ENCODE measurements at regions not wholly inside any gene's neighbourhood (a gene's known extent, or its start where the extent isn't known, plus 50 kb on each side); places are given as distances from the start of the nearest gene placed in this dataset.

- H3K9me3 Mint-ChIP-seq: peaks cover 3% of the 10 kb centered on the region
- H3K4me3 Mint-ChIP-seq: no peak overlapping the region
- no peaks in the 10 kb centered on the region for H3K36me3 Mint-ChIP-seq (ENCODE audit: low read depth)
- no peaks in the 10 kb centered on the region for H3K4me1 Mint-ChIP-seq
- no peak for ATAC-seq (replicated peaks)
- no peak overlapping the region for H3K27ac Mint-ChIP-seq
- peaks cover 22% of the 10 kb centered on the region for H3K27me3 Mint-ChIP-seq
Measured at GRCh38 chr15:39447881-39448280, 133.0 kb upstream of the THBS1 start.

GRCh38 chr15:39448409-39448808 is 132.5 kb upstream of the THBS1 start:
- ATAC-seq (replicated peaks): no peak
- Mint-ChIP-seq H3K4me1 (no peaks in the 10 kb centered on the region), H3K9me3 (peaks cover 3% of the 10 kb centered on the region), H3K36me3 (ENCODE audit: low read depth) (no peaks in the 10 kb centered on the region), H3K27ac (no peak overlapping the region), H3K27me3 (peaks cover 22% of the 10 kb centered on the region), H3K4me3 (no peak overlapping the region)

GRCh38 chr15:39451121-39451688 is 129.7 kb upstream of the THBS1 start:
- Mint-ChIP-seq H3K27ac (no peak overlapping the region), H3K36me3 (ENCODE audit: low read depth) (no peaks in the 10 kb centered on the region), H3K4me3 (no peak overlapping the region), H3K4me1 (no peaks in the 10 kb centered on the region), H3K27me3 (peaks cover 13% of the 10 kb centered on the region), H3K9me3 (peaks cover 3% of the 10 kb centered on the region)
- no peak for ATAC-seq (replicated peaks)

DNA sequence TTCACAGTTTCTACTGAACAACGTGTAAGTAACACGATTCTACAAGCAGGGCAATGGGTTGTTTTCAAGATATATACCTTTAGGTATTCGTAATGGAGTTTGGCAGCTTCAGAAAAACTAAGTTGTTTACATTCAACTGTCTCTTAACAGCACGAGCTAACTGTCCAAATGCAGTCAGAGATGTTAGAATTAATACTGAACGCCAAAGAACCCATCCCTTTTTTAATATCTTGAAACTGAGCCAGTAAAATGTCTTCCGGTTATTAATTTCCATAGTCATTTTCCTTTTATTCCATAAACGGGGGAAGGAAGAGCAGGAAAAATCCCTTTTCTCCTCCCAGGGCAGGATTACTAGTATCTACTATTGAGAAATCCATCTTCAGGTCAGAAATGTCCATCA is 129.0 kb upstream of the THBS1 start:
- Mint-ChIP-seq H3K4me3 (no peak overlapping the region), H3K4me1 (no peaks in the 10 kb centered on the region), H3K27me3 (peaks cover 13% of the 10 kb centered on the region), H3K9me3 (peaks cover 3% of the 10 kb centered on the region), H3K27ac (no peak overlapping the region), H3K36me3 (ENCODE audit: low read depth) (no peaks in the 10 kb centered on the region)
- ATAC-seq (replicated peaks): no peak

DNA sequence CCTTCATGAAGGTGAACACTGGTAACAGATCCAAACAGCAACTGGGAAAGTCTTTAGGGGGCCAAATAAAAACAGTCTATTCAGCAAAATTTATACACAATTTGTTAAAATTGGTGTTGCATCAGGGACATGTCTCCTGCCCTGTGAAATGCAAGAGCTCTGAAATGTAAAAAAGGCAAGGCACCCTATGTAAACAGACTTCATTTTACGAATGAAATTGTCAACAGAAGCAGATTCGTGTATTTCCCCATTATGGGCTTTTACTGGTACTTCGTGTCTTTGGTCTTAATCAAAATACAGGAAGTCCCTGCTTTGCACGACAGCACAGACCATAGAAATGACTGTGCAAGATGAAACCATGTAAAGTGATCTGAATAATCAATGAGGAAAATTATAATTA is 127.3 kb upstream of the THBS1 start:
- Mint-ChIP-seq H3K36me3 (ENCODE audit: low read depth) (no peaks in the 10 kb centered on the region), H3K4me3 (no peak overlapping the region), H3K4me1 (no peaks in the 10 kb centered on the region), H3K27me3 (peaks cover 7% of the 10 kb centered on the region), H3K27ac (no peak overlapping the region), H3K9me3 (peaks cover 3% of the 10 kb centered on the region)
- peak; percentile 31 for ATAC-seq (replicated peaks)

GRCh38 chr15:39454189-39454986 is 126.5 kb upstream of the THBS1 start:
- H3K4me1 Mint-ChIP-seq: no peaks in the 10 kb centered on the region
- no peak for ATAC-seq (replicated peaks)
- peaks cover 3% of the 10 kb centered on the region for H3K9me3 Mint-ChIP-seq
- no peaks in the 10 kb centered on the region for H3K36me3 Mint-ChIP-seq (ENCODE audit: low read depth)
- no peak overlapping the region for H3K4me3 Mint-ChIP-seq
- H3K27me3 Mint-ChIP-seq: peaks cover 7% of the 10 kb centered on the region
- no peak overlapping the region for H3K27ac Mint-ChIP-seq

- H3K4me1 Mint-ChIP-seq: no peaks in the 10 kb centered on the region
- no peaks in the 10 kb centered on the region for H3K36me3 Mint-ChIP-seq (ENCODE audit: low read depth)
- no peak for ATAC-seq (replicated peaks)
- H3K4me3 Mint-ChIP-seq: no peak overlapping the region
- H3K9me3 Mint-ChIP-seq: no peaks in the 10 kb centered on the region
- peaks cover 2% of the 10 kb centered on the region for H3K27me3 Mint-ChIP-seq
- H3K27ac Mint-ChIP-seq: no peak overlapping the region
Measured at GRCh38 chr15:39455471-39455991, 125.3 kb upstream of the THBS1 start.

GRCh38 chr15:39456159-39456558 is 124.7 kb upstream of the THBS1 start:
- ATAC-seq (replicated peaks): no peak
- Mint-ChIP-seq H3K4me1 (no peaks in the 10 kb centered on the region), H3K27me3 (peaks cover 4% of the 10 kb centered on the region), H3K36me3 (ENCODE audit: low read depth) (no peaks in the 10 kb centered on the region), H3K4me3 (no peak overlapping the region), H3K27ac (no peak overlapping the region), H3K9me3 (no peaks in the 10 kb centered on the region)

DNA sequence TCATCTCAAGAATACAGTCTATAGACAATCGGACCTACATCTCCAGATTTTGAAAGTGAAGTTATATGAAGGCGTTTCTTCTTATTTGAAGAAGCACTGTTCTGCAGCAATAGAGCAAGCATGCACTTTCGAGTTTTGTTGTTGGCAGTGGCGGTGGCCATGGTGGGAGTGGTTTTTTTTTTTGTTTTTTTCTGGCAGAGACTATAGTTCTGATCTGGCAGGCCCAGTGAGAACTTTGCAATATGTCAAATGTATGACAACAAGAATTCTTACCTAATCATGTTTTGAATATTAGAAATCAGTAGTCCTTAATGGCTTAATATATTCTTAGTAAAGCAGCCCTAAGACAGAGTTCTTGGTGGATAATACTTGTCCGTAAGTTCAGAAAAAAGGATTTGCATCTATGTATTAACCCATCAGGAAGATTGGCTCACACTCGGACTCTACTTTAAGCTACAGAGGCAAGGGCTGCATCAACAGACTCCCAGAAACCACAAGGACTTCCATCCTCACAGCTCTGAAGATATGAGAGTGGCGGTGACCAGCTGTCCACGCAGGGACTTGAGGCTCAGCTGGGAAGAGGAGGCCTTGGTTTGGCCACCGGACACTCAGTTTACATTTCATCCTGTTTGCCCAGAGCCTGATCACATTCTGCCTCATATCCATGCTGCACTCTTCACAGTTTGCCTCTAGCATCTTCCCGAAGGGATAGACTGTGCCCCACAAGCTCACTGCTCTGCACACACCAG is 124.1 kb upstream of the THBS1 start:
- Mint-ChIP-seq H3K4me1 (no peaks in the 10 kb centered on the region), H3K9me3 (no peaks in the 10 kb centered on the region), H3K27me3 (peaks cover 6% of the 10 kb centered on the region), H3K27ac (no peak overlapping the region), H3K36me3 (ENCODE audit: low read depth) (no peaks in the 10 kb centered on the region), H3K4me3 (no peak overlapping the region)
- ATAC-seq (replicated peaks): no peak

- Mint-ChIP-seq H3K9me3 (no peaks in the 10 kb centered on the region), H3K4me3 (no peak overlapping the region), H3K27me3 (peaks cover 12% of the 10 kb centered on the region), H3K4me1 (no peaks in the 10 kb centered on the region), H3K27ac (no peak overlapping the region), H3K36me3 (ENCODE audit: low read depth) (no peaks in the 10 kb centered on the region)
- ATAC-seq (replicated peaks): no peak
Measured at GRCh38 chr15:39458131-39458530, 122.7 kb upstream of the THBS1 start.

- Mint-ChIP-seq H3K36me3 (ENCODE audit: low read depth) (no peaks in the 10 kb centered on the region), H3K4me1 (no peaks in the 10 kb centered on the region), H3K27ac (no peak overlapping the region), H3K4me3 (no peak overlapping the region), H3K9me3 (no peaks in the 10 kb centered on the region), H3K27me3 (peaks cover 12% of the 10 kb centered on the region)
- no peak for ATAC-seq (replicated peaks)
Measured at GRCh38 chr15:39459548-39459947, 121.3 kb upstream of the THBS1 start.

DNA sequence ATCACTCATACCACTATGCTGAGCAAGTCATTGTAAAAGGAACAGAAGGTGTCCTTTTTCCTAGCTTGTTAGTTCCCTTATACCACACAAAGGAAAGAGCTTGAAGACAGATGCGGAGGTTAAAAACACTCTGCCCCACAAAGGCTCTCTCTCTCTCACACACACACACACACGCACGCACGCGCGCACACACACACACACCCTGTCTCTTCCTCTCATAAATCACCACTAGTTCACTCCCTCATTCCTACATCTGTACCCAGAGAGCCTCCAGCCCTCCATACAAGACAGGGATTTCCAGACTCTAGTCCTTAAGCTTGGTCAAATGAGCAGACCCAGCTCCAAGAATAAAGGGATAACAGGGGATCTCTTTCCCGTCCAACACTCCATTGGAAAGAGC is 120.1 kb upstream of the THBS1 start:
- no peaks in the 10 kb centered on the region for H3K9me3 Mint-ChIP-seq
- ATAC-seq (replicated peaks): no peak
- no peak overlapping the region for H3K4me3 Mint-ChIP-seq
- no peaks in the 10 kb centered on the region for H3K36me3 Mint-ChIP-seq (ENCODE audit: low read depth)
- no peak overlapping the region for H3K27ac Mint-ChIP-seq
- H3K4me1 Mint-ChIP-seq: no peaks in the 10 kb centered on the region
- peaks cover 12% of the 10 kb centered on the region for H3K27me3 Mint-ChIP-seq

- peaks cover 12% of the 10 kb centered on the region for H3K27me3 Mint-ChIP-seq
- no peak overlapping the region for H3K27ac Mint-ChIP-seq
- H3K4me3 Mint-ChIP-seq: no peak overlapping the region
- ATAC-seq (replicated peaks): no peak
- H3K9me3 Mint-ChIP-seq: no peaks in the 10 kb centered on the region
- H3K36me3 Mint-ChIP-seq (ENCODE audit: low read depth): no peaks in the 10 kb centered on the region
- no peaks in the 10 kb centered on the region for H3K4me1 Mint-ChIP-seq
Measured at GRCh38 chr15:39461536-39462130, 119.2 kb upstream of the THBS1 start.

DNA sequence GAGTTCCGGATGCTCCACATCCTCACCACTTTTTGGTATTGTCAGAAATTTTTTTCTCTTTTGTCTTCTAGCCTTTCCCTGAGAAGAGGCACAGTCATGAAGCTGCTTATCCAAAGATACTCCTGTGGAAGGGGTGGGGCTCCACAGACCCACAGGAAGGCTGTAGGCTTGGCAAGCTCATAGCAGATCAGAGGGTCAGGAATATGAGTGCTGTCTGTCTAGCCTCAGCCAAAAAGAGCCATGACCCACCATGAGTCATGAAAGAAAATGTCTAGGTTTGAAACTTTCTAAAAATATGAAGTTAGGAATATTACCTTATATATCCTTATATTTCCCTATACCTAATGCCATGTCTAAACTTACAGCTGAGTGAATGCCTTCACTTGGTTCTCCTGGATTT is 118.2 kb upstream of the THBS1 start:
- Mint-ChIP-seq H3K27ac (no peak overlapping the region), H3K4me1 (no peaks in the 10 kb centered on the region), H3K9me3 (no peaks in the 10 kb centered on the region), H3K27me3 (peaks cover 12% of the 10 kb centered on the region), H3K36me3 (ENCODE audit: low read depth) (no peaks in the 10 kb centered on the region), H3K4me3 (no peak overlapping the region)
- ATAC-seq (replicated peaks): no peak
